Heart left ventricle (tissue), 16 donors: ENCODE measurements at regions not wholly inside any gene's neighbourhood (a gene's known extent, or its start where the extent isn't known, plus 50 kb on each side); places are given as distances from the start of the nearest gene placed in this dataset.

Experiments used
- ATAC-seq, 4 donors: fragments of 200-7000 bp; cut with Tn5 transposase; one replicate each; pipeline ENCODE4 v1.9.1; 2020 to 2022; ENCODE audit warnings: moderate library complexity in 4 of 4, mild to moderate bottlenecking in 3 of 4, moderate number of reproducible peaks in 1 of 4
- DNase-seq, 5 donors: peaks; one replicate each; pipeline ENCODE4 v3.0.0-alpha.2; 2020
- H3K27ac ChIP-seq, 12 donors: fragments of 200-600 bp; sonication (generic) in 4 of 12; one replicate each; pipeline versions ENCODE4 v1.5.0 to v1.8.0; 2016 to 2022; ENCODE audit warnings: mild to moderate bottlenecking in 2 of 12
- H3K27me3 ChIP-seq, 9 donors: fragments of 200-600 bp; sonication (generic) in 2 of 9; one replicate each; pipeline versions ENCODE4 v1.5.1 to v1.8.0; 2016 to 2022; ENCODE audit warnings: mild to moderate bottlenecking in 3 of 9
- H3K36me3 ChIP-seq, 9 donors: fragments of 200-600 bp; sonication (generic) in 2 of 9; one replicate each; pipeline versions ENCODE4 v1.5.0 to v1.8.0; 2018 to 2022; ENCODE audit warnings: mild to moderate bottlenecking in 2 of 9
- H3K4me1 ChIP-seq, 12 donors: fragments of 200-600 bp; sonication (generic) in 4 of 12; one replicate each; pipeline versions ENCODE4 v1.5.0 to v1.8.0; 2016 to 2022; ENCODE audit warnings: mild to moderate bottlenecking in 3 of 12
- H3K4me3 ChIP-seq, 12 donors: fragments of 200-600 bp; sonication (generic) in 4 of 12; one replicate each; pipeline versions ENCODE4 v1.5.0 to v1.8.0; 2017 to 2022; ENCODE audit warnings: mild to moderate bottlenecking in 9 of 12, moderate library complexity in 4 of 12
- H3K9me3 ChIP-seq, 12 donors: fragments of 200-600 bp; sonication (generic) in 4 of 12; one replicate each; pipeline versions ENCODE4 v1.5.0 to v1.8.0; 2016 to 2022; ENCODE audit warnings: mild to moderate bottlenecking in 1 of 12
- CTCF ChIP-seq, 12 donors: fragments of 200-600 bp; sonication (generic) in 4 of 12; IDR thresholded peaks; one replicate each; pipeline versions ENCODE4 v1.5.0 to v1.8.0; 2018 to 2022; ENCODE audit warnings: antibody characterized with exemption in 12 of 12, mild to moderate bottlenecking in 5 of 12
- POLR2A ChIP-seq, 2 donors: fragments of 450-650 bp; IDR thresholded peaks; one replicate each; pipeline ENCODE4 v1.6.1; 2017; ENCODE audit warnings: antibody characterized with exemption in 2 of 2, mild to moderate bottlenecking in 2 of 2, moderate library complexity in 2 of 2
- WGBS, 4 donors: extraction: QIAGEN DNeasy Blood & Tissue Kit in 2 of 4; methylation state at CpG; one replicate each; pipeline versions ENCODE4 v1.1.5 to v1.1.7; 2013 to 2018; 5-methylcytosine and 5-hydroxymethylcytosine counted together
- intact Hi-C, 10 donors: fragments of 100-400 bp; cut with DNase I; formaldehyde crosslinking; loops; one replicate each; pipeline versions ENCODE4 v1.11.1 to v1.14.2; 2022
- donor health status: ischemic (EF 13 %, LVEDD 7.1; RV severe dilation, severe dysfunction).
- donor health status: healthy with polysubstance abuse.
- donor health status: DM: no; HTN: yes; CAD: no.
- donor health status: DM: no; HTN: no; CAD: no.
- donor health status: ischemic (EF 25% LVEDD 6.9; RV normal size, moderate dysfunction).
- donor health status: ischemic (EF 25% LVEDD 5.7; RV mildly dilated, moderate dysfunction).
- donor health status: healthy.
- donor health status: DM: yes; HTN: yes; CAD: no.
- donor health status: ischemic (EF 35%, LVEDD 5.7; RV mildly dilated, moderate dysfunction).
- donor health status: nonischemic (EF 11% LVEDD 7.7; RV severe dilation, severe dysfunction).
- donor health status: DM: yes; HTN: yes; CAD: no.
- donor health status: PGD.
- donor health status: ischemic (EF 29% LVEDD 5.4; RV normal size, mild dysfunction).
- donor health status: nonischemic (EF 23%, LVEDD 6.1; RV moderate dilation, normal function).

- Histone ChIP-seq H3K27ac (no peak overlapping the region), H3K4me1 (peaks cover 0 to 20% (median 6%) of the 10 kb centered on the region in 12 donors), H3K9me3 (no peaks in the 10 kb centered on the region), H3K36me3 (no peaks in the 10 kb centered on the region), H3K27me3 (no peaks in the 10 kb centered on the region), H3K4me3 (no peak overlapping the region)
- TF ChIP-seq POLR2A (IDR thresholded peaks at IDR 0.05): no peak
- TF ChIP-seq CTCF (IDR thresholded peaks at IDR 0.05): no peak
- intact Hi-C loops: loop anchor here in 4 of 10 donors (5.0 to 10.0 kb wide), 3 partner anchors 106 to 144 kb away; partner anchors contain the start of gene F3 (in 3 of the 4)
- 52 to 72% (median 66%) methylated on average over 2 of the region's 2 CpGs for WGBS, 4 donors
- DNase-seq (no peak), ATAC-seq (no peak)
These were observed 108.7 kb upstream of the F3 start for GRCh38 chr1:94650301-94650700.

- Histone ChIP-seq H3K27me3 (no peaks in the 10 kb centered on the region), H3K9me3 (no peaks in the 10 kb centered on the region), H3K36me3 (no peaks in the 10 kb centered on the region), H3K4me3 (peak overlapping the region in 1 of 12 donors; percentile 4), H3K4me1 (peaks cover 0 to 8% (median 0%) of the 10 kb centered on the region in 12 donors), H3K27ac (peak overlapping the region in 1 of 12 donors; percentile 61)
- DNase-seq (peak in 1 of 5 donors; percentile 32), ATAC-seq (peak in 3 of 4 donors; percentile 47 to 71 (median 54))
- intact Hi-C loops: no loop called here
- WGBS, 4 donors: 57 to 74% (median 61%) methylated on average over 14 of the region's 14 CpGs
- no peak for TF ChIP-seq CTCF (IDR thresholded peaks at IDR 0.05)
- TF ChIP-seq POLR2A (IDR thresholded peaks at IDR 0.05): no peak
These were observed 106.9 kb upstream of the F3 start for GRCh38 chr1:94648225-94649007.

- Histone ChIP-seq H3K27me3 (no peaks in the 10 kb centered on the region), H3K36me3 (no peaks in the 10 kb centered on the region), H3K9me3 (no peaks in the 10 kb centered on the region), H3K4me1 (peaks cover 0 to 8% (median 0%) of the 10 kb centered on the region in 12 donors), H3K27ac (no peak overlapping the region), H3K4me3 (no peak overlapping the region)
- intact Hi-C loops: no loop called here
- TF ChIP-seq CTCF (IDR thresholded peaks at IDR 0.05): no peak
- no peak for TF ChIP-seq POLR2A (IDR thresholded peaks at IDR 0.05)
- ATAC-seq: no peak
- 86 to 92% (median 91%) methylated on average over 6 of the region's 6 CpGs for WGBS, 4 donors
- no peak for DNase-seq
These were observed 105.4 kb upstream of the F3 start for GRCh38 chr1:94646786-94647555.

- intact Hi-C loops: no loop called here
- H3K27me3 ChIP-seq: no peaks in the 10 kb centered on the region
- TF ChIP-seq CTCF (IDR thresholded peaks at IDR 0.05): no peak
- no peak for TF ChIP-seq POLR2A (IDR thresholded peaks at IDR 0.05)
- H3K36me3 ChIP-seq: no peaks in the 10 kb centered on the region
- DNase-seq (no peak), ATAC-seq (no peak)
- 94 to 98% (median 95%) methylated on average over 4 of the region's 4 CpGs for WGBS, 4 donors
- no peaks in the 10 kb centered on the region for H3K9me3 ChIP-seq
- H3K27ac ChIP-seq: no peak overlapping the region
- no peak overlapping the region for H3K4me3 ChIP-seq
- H3K4me1 ChIP-seq: peaks cover 0 to 8% (median 0%) of the 10 kb centered on the region in 12 donors
These were observed 104.6 kb upstream of the F3 start for GRCh38 chr1:94646141-94646643.
